Mucosa of gallbladder (tissue), 1 donor: ENCODE measurements at regions not wholly inside any gene's neighbourhood (a gene's known extent, or its start where the extent isn't known, plus 50 kb on each side); places are given as distances from the start of the nearest gene placed in this dataset.
"Not testable (repeated sequence)": the region's sequence is repeated elsewhere in the genome, so short reads cannot be mapped to it uniquely, and the experiment has no call there.

ENCODE experiments used
- DNase-seq: peaks from one replicate; pipeline ENCODE4 v3.0.0-alpha.2; 2020; ENCODE audit warnings: low spot score
- donor health status: DM: no; HTN: no; CAD: no.

GRCh38 chr7:68393051-68393450, 1205.2 kb upstream of the AUTS2 start:
- DNase-seq: no peak

- no peak for DNase-seq
Measured at GRCh38 chr7:68394131-68394530, 1204.1 kb upstream of the AUTS2 start.

- no peak for DNase-seq
Measured at GRCh38 chr7:68399991-68400590, 1198.2 kb upstream of the AUTS2 start.

GRCh38 chr7:68400783-68401182, 1197.5 kb upstream of the AUTS2 start:
- DNase-seq: no peak

- DNase-seq: no peak
Measured at GRCh38 chr7:68401313-68401712, 1197.0 kb upstream of the AUTS2 start.

- no peak for DNase-seq
Measured at GRCh38 chr7:68406480-68406879, 1191.8 kb upstream of the AUTS2 start.

- no peak for DNase-seq
Measured at GRCh38 chr7:68407460-68407859, 1190.8 kb upstream of the AUTS2 start.

- DNase-seq: no peak
Measured at GRCh38 chr7:68408873-68409272, 1189.4 kb upstream of the AUTS2 start.

GRCh38 chr7:68409851-68410250, 1188.4 kb upstream of the AUTS2 start:
- DNase-seq: no peak

- not testable (repeated sequence) for DNase-seq
Measured at GRCh38 chr7:68410693-68411092, 1187.6 kb upstream of the AUTS2 start.

GRCh38 chr7:68411742-68412141, 1186.5 kb upstream of the AUTS2 start:
- no peak for DNase-seq

- no peak for DNase-seq
Measured at GRCh38 chr7:68414631-68415425, 1183.4 kb upstream of the AUTS2 start.

GRCh38 chr7:68417002-68417401, 1181.3 kb upstream of the AUTS2 start:
- DNase-seq: no peak

GRCh38 chr7:68417659-68418058, 1180.6 kb upstream of the AUTS2 start:
- no peak for DNase-seq

- no peak for DNase-seq
Measured at GRCh38 chr7:68420342-68421192, 1177.7 kb upstream of the AUTS2 start.

GRCh38 chr7:68421712-68422111, 1176.6 kb upstream of the AUTS2 start:
- no peak for DNase-seq

- DNase-seq: no peak
Measured at GRCh38 chr7:68422281-68422680, 1176.0 kb upstream of the AUTS2 start.

- DNase-seq: no peak
Measured at GRCh38 chr7:68423356-68423755, 1174.9 kb upstream of the AUTS2 start.

GRCh38 chr7:68424658-68425297, 1173.5 kb upstream of the AUTS2 start:
- no peak for DNase-seq

GRCh38 chr7:68425377-68425776, 1172.9 kb upstream of the AUTS2 start:
- no peak for DNase-seq

GRCh38 chr7:68429411-68430117, 1168.7 kb upstream of the AUTS2 start:
- no peak for DNase-seq
